Astrocyte of the cerebellum (primary cell): ENCODE measurements at regions not wholly inside any gene's neighbourhood (a gene's known extent, or its start where the extent isn't known, plus 50 kb on each side); places are given as distances from the start of the nearest gene placed in this dataset.

Source experiments
- DNase-seq: peaks from one replicate; pipeline ENCODE4 v3.0.0-alpha.2; 2011; ENCODE audit warnings: low read depth
- H3K4me3 ChIP-seq: 2 replicates; pipeline ENCODE4 v1.5.1; 2011; ENCODE audit warnings: mild to moderate bottlenecking, low read depth, low read length, moderate library complexity
- in situ Hi-C: cut with HindIII; loops from 2 replicates; pipeline ENCODE4 v1.10.0; 2017; ENCODE audit warnings: low sequenced_read_pairs
- TF ChIP-seq, protein P1 (sequence below): IDR thresholded peaks from 2 replicates; pipeline ENCODE4 v1.5.1; 2012; ENCODE audit warnings: low read length, low read depth, moderate library complexity, mild to moderate bottlenecking; ENCODE audit errors: missing control alignments

DNA sequence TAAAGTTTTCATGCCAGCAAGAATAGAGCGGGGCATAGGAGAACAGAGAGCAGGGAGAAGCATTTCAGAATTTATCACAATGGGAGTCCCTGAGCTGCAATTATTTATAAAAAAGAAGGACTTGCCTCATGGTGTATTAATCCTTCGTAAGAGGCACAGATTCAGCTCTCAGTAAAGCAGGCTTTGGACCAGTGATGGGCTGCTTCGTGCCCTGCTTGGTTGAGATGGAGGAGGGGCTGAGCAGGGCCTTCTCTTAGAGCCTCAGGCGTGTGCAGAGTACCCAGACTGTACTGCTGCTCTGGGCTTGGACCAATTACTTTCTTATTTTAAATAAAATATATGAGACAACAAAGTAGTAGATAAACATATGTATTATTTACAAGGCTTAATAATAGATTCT is 265.7 kb upstream of the SLC10A2 start:
- in situ Hi-C loops = no loop called here
- TF ChIP-seq, protein P1, sequence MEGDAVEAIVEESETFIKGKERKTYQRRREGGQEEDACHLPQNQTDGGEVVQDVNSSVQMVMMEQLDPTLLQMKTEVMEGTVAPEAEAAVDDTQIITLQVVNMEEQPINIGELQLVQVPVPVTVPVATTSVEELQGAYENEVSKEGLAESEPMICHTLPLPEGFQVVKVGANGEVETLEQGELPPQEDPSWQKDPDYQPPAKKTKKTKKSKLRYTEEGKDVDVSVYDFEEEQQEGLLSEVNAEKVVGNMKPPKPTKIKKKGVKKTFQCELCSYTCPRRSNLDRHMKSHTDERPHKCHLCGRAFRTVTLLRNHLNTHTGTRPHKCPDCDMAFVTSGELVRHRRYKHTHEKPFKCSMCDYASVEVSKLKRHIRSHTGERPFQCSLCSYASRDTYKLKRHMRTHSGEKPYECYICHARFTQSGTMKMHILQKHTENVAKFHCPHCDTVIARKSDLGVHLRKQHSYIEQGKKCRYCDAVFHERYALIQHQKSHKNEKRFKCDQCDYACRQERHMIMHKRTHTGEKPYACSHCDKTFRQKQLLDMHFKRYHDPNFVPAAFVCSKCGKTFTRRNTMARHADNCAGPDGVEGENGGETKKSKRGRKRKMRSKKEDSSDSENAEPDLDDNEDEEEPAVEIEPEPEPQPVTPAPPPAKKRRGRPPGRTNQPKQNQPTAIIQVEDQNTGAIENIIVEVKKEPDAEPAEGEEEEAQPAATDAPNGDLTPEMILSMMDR = no peak
- DNase-seq = no peak
- H3K4me3 ChIP-seq = no peak overlapping the region

DNA sequence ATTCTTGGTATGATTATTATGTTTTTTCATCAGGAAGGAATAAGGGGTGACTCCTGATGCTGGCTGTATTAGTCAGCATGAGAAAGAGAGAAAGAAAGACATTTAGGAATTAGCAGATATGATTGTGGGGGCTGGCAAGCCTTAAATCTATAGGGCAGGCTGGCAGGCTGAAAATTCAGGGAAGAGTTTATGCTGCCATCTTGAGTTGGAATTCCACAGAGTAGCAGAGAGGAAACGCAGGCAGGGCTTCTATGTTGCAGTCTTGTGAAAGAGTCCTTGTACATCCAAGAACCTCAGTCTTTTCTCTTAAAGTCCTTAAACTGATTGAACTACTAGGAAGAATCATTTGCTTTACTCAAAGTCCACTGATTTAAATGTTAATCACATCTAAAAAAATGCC is 262.7 kb upstream of the SLC10A2 start:
- no peak overlapping the region for H3K4me3 ChIP-seq
- in situ Hi-C loops = no loop called here
- DNase-seq = no peak
- TF ChIP-seq, protein P1 = no peak

DNA sequence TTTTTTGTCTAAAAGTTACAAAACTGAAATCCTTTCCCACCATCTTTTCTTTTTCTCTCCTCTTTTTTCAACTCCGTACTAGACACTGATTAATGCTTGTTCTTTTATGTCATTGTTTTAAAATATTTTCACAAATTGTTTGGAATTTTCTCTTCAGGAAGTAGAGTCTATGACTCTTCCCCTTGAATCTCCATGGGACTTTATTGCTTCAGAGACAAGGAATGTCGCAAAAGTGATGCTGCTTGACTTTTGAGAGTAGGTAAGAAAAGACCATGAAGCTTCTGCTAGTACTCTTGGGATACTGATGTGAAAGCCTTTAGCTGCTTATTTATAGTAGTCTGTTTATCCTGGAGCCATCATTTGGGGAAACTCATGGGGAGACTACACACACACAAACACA is 260.1 kb upstream of the SLC10A2 start:
- DNase-seq = no peak
- in situ Hi-C loops = no loop called here
- TF ChIP-seq, protein P1 = no peak
- H3K4me3 ChIP-seq = no peak overlapping the region

DNA sequence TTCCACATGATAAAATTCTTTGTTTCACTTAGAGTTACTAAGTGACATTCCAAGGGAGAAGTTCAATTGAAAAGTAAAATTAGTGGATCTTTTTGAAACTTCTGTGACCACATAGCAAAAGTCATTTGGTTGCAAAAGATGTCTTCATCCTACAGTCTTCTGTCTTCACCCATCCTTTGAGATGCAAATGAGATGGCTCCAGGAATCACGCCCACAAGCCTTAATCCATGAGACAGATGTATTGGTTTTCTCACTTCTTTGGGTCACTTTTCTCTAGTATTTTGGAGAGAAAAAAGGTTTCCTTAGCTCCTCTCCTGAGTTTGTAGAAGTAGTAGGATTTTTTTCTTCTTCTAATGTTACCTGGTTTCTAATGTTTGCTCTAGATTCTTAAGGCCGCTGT is 259.5 kb upstream of the SLC10A2 start:
- in situ Hi-C loops = no loop called here
- DNase-seq = no peak
- TF ChIP-seq, protein P1 = no peak
- H3K4me3 ChIP-seq = no peak overlapping the region

DNA sequence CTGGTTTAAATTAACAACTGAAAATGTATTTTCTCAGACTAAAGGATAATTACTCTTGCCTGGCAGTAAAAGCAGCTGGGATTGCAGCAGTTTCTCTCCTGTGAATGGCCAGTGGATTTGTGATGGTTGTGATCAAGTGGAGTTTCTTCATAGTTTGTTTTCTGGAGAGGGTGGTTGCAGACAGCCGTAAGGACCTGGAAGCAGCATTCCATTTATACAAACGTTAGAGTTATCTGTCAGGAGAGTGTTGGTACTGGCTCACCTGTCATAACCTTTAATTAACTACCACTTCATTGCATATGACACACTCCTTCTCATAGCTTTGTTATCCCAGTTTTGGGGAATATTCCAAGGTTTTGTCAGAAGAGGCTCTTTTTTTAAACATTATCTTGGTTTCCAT is 258.4 kb upstream of the SLC10A2 start:
- TF ChIP-seq, protein P1 = no peak
- in situ Hi-C loops = no loop called here
- H3K4me3 ChIP-seq = no peak overlapping the region
- no peak for DNase-seq

DNA sequence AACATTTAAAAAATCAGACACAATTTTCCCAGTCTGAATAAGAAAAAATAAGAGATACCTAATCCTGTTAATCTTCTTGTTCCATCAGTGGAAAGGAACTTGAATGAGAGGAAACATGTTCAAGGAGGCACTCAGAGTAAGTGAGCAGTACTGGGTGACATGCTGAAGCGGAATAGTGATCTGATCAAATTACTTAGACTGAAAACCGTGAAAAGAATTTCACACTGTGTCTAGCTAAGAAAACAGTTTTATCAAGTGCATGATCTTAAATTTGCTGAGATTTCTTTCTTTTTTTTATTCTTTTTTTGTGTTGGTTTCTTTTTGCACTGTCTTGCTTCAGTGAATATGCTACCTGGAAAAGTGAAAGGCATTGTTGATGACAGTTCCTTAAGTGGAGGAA is 249.5 kb upstream of the SLC10A2 start:
- no peak for DNase-seq
- TF ChIP-seq, protein P1 = no peak
- in situ Hi-C loops = no loop called here
- H3K4me3 ChIP-seq = no peak overlapping the region

DNA sequence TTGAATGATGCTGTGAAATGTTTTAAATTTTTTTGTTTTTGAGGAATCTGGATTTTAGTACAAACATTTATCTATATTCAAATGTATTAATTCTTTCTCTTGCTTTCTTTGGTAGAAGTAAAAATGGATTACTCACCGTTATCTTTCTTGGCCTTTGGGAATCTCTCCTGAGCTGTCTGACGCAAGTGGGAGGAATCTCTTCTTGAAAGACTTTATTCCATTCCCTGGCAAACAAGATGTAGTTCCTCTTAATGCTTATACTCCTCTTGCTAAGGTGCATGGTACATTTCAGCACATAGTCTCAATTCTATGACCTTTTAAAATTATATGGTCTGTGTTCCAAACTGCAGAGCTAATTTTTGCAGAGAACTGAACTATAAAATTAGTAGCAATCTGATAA is 246.2 kb upstream of the SLC10A2 start:
- no peak overlapping the region for H3K4me3 ChIP-seq
- in situ Hi-C loops = no loop called here
- no peak for DNase-seq
- TF ChIP-seq, protein P1 = no peak
